ENCODE measurements at regions not wholly inside any gene's neighbourhood (a gene's known extent, or its start where the extent isn't known, plus 50 kb on each side); places are given as distances from the start of the nearest gene placed in this dataset.
"Not testable (repeated sequence)": the region's sequence is repeated elsewhere in the genome, so short reads cannot be mapped to it uniquely, and the experiment has no call there.

DNA sequence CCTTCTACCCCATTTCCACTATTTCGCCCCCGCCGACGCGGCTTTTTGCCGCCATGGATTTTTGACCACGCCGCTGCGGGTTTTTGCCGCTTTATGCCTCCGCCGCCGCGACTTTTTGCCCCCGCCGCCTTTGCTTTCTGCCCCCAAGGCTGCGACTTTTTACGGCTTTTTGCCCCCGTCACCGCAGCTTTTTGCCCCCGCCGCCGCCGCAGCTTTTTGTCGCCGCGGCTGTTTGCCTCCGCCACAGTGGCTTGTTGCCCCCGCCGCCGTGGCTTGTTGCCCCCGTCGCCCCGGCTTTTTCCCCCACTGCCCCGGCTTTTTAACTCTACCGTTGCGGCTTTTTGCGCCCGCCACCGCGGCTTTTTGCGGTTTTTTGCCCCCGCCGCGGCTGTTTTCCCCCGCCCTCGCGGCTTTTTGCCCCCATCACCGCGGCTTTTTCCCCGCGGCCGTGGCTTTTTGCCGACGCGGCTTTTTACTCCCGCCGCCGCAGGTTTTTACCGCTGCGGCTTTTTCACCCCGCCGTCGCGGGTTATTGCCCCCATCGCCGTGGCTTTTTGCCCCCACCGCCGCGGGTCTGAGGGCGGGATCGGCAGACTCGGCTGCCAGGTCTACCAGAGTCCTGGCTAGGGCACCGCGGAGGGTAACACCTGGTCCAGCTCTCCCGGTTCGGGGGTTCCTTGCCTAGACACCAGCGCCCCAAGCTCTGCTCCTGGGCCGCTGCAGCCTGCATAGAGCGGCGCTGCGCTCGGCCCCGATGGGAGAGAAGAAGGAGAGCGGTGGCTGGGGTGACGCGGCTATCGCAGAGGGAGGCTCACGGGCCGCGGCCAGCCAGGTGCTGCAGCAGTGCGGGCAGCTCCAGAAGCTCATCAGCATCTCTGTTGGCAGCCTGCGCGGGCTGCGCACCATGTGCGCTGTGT is 562.7 kb upstream of the WSB1 start:
- Histone ChIP-seq H3K27ac (no peak overlapping the region), H3K9ac (no peak overlapping the region), H3K36me3 (no peaks in the 10 kb centered on the region), H3K27me3 (no peaks in the 10 kb centered on the region; the same call in 1 of the 2 replicates), H3K4me3 (no peak overlapping the region), H3K4me1 (no peaks in the 10 kb centered on the region), H4K20me1 (no peaks in the 10 kb centered on the region), H3K9me3 (peaks cover 26% of the 10 kb centered on the region), H3K4me2 (no peak overlapping the region)
- no peak for TF ChIP-seq Cebpa-rat (IDR thresholded peaks at IDR 0.05)

- H3K9me3 ChIP-seq: peaks cover 32% of the 10 kb centered on the region
- not testable (repeated sequence) for H3K27me3 ChIP-seq, H3K4me1 ChIP-seq, H3K4me2 ChIP-seq, H4K20me1 ChIP-seq, H3K36me3 ChIP-seq, H3K9ac ChIP-seq, H3K27ac ChIP-seq, H3K4me3 ChIP-seq
Measured at GRCh38 chr17:26731926-26732325, 562.0 kb upstream of the WSB1 start.

DNA sequence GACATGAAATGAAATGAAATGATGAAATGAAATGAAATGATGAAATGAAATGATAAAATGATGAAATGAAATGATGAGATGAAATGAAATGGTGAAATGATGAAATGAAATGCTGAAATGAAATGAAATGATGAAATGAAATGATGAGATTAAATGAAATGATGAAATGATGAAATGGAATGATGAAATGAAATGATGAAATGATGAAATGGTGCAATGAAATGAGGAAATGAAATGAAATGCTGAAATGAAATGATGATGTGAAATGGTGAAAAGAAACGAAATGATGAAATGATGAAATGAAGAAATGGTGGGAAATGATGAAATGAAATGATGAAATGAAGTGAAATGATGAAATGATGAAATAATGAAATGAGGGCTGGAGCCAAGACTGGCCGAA is 559.1 kb upstream of the WSB1 start:
- H3K9me3 ChIP-seq: peaks cover 32% of the 10 kb centered on the region
- not testable (repeated sequence) for H3K27ac ChIP-seq, H4K20me1 ChIP-seq, H3K27me3 ChIP-seq, H3K36me3 ChIP-seq, H3K4me1 ChIP-seq, H3K4me3 ChIP-seq, H3K9ac ChIP-seq, H3K4me2 ChIP-seq

GRCh38 chr17:26735977-26736376 is 557.9 kb upstream of the WSB1 start:
- H3K27me3 ChIP-seq, H3K4me3 ChIP-seq, H4K20me1 ChIP-seq, H3K36me3 ChIP-seq, H3K9ac ChIP-seq, H3K27ac ChIP-seq, H3K4me1 ChIP-seq, H3K4me2 ChIP-seq: not testable (repeated sequence)
- H3K9me3 ChIP-seq: peaks cover 29% of the 10 kb centered on the region

GRCh38 chr17:26765860-26766709 is 527.8 kb upstream of the WSB1 start:
- Histone ChIP-seq H3K27me3 (no peaks in the 10 kb centered on the region), H3K4me3 (no peak overlapping the region), H3K27ac (no peak overlapping the region), H3K36me3 (no peaks in the 10 kb centered on the region), H3K9ac (no peak overlapping the region), H3K9me3 (peaks cover 12% of the 10 kb centered on the region), H3K4me2 (no peak overlapping the region), H3K4me1 (no peaks in the 10 kb centered on the region), H4K20me1 (no peaks in the 10 kb centered on the region)
- TF ChIP-seq Cebpa-rat (IDR thresholded peaks at IDR 0.05): no peak

DNA sequence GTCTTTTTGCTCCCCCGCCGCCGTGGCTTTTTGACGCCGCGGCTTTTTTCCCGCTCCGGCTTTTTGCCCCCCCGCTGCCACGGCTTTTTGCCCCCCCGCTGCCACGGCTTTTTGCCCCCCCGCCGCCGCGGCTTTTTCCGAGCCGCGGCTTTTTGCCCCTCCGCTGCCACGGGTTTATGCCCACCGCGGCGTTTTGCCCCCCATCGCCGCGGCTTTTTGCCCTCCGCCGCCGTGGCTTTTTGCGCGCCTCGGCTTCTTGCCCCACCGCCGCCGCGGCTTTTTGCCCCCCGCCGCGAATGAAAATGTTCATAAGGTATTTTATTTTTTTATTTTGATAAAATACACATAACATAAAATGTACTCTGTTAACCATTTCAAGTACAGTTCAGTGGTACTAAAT is 527.2 kb upstream of the WSB1 start:
- TF ChIP-seq Cebpa-rat (IDR thresholded peaks at IDR 0.05): no peak
- Histone ChIP-seq H3K27ac (no peak overlapping the region), H4K20me1 (no peaks in the 10 kb centered on the region), H3K4me2 (no peak overlapping the region), H3K36me3 (no peaks in the 10 kb centered on the region), H3K4me1 (no peaks in the 10 kb centered on the region), H3K9ac (no peak overlapping the region), H3K9me3 (peaks cover 12% of the 10 kb centered on the region), H3K4me3 (no peak overlapping the region), H3K27me3 (no peaks in the 10 kb centered on the region)

DNA sequence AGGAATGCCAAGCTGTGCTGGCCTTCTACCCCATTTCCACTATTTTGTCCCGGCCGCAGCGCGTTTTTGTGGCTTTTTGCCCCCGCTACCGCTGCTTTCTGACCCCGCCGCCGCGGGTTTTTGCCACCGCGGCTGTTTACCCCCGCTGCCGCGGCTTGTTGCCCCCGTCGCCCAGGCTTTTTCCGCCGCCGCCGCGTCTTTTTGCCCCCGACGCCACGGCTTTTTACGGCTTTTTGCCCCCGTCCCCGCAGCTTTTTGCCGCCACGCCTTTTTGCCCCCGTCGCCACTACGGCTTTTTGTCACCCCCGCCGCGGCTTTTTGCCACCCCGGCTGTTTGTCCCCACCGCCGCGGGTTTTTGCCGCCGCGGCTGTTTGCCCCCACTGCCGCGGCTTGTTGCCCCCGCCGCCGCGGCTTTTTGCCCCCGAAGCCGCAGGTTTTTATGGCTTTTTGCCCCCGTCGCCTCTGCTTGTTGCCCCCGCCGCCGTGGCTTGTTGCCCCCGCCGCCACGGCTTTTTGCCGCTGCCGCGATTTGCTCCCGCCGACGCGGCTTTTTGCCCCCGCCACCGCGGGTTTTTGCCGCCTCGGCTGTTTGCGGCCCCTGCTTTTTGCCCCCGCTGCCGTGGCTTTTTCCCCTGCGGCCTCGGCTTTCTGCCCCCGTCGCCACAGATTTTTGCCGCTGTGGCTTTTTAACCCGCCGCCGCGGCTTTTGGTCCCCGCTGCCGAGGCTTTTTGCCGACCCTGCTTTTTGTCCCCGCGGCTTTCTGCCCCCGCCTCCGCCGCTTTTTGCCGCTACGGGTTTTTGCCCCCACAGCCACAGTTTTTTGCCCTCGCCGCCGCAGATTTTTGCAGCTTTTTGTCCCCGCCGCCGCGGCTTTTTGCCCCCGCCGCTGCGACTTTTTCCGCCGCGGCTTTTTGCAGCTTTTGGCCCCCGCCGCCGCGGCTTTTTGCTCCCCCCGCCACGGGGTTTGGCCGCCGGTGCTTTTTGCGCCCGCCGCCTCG is 520.4 kb upstream of the WSB1 start:
- no peak overlapping the region for H3K4me2 ChIP-seq
- H3K27ac ChIP-seq: no peak overlapping the region
- TF ChIP-seq Cebpa-rat (IDR thresholded peaks at IDR 0.05): no peak
- H3K4me3 ChIP-seq: no peak overlapping the region
- no peaks in the 10 kb centered on the region for H3K36me3 ChIP-seq
- H4K20me1 ChIP-seq: no peaks in the 10 kb centered on the region
- no peak overlapping the region for H3K9ac ChIP-seq
- H3K9me3 ChIP-seq: peaks cover 30% of the 10 kb centered on the region
- no peaks in the 10 kb centered on the region for H3K27me3 ChIP-seq
- H3K4me1 ChIP-seq: no peaks in the 10 kb centered on the region

GRCh38 chr17:26774291-26775218 is 519.4 kb upstream of the WSB1 start:
- Histone ChIP-seq H3K4me1 (no peaks in the 10 kb centered on the region), H3K36me3 (no peaks in the 10 kb centered on the region), H3K27me3 (no peaks in the 10 kb centered on the region), H3K9ac (no peak overlapping the region), H3K4me3 (0 out of 2 replicates have a peak overlapping the region, but pooled peaks have one; percentile 22), H3K27ac (no peak overlapping the region), H3K9me3 (peaks cover 30% of the 10 kb centered on the region), H3K4me2 (no peak overlapping the region), H4K20me1 (no peaks in the 10 kb centered on the region)
- TF ChIP-seq Cebpa-rat (IDR thresholded peaks at IDR 0.05): no peak

Data from BLaER1 (cell line).